ENCODE measurements at regions not wholly inside any gene's neighbourhood (a gene's known extent, or its start where the extent isn't known, plus 50 kb on each side); places are given as distances from the start of the nearest gene placed in this dataset.
"Not testable (repeated sequence)": the region's sequence is repeated elsewhere in the genome, so short reads cannot be mapped to it uniquely, and the experiment has no call there.

DNA sequence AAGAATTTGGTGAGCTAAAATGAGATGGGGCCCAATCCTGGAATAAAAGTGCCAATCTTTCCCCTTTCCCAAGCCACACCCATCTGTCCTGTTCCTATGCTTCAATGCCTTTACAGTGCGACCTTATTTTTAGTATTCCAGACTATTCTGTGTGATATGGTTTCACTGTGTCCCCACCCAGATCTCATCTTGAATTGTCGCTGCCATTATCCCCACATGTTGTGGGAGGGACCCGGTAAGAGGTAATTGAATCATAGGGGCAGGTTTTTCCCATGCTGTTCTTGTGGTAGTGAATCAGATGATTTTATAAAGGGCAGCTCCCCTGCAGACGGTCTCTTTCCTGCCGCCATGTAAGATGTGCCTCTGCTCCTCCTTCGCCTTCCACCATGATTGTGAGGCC, 129.3 kb upstream of the KIF26B start:
- no peak for DNase-seq (ENCODE audit: low read depth)

DNA sequence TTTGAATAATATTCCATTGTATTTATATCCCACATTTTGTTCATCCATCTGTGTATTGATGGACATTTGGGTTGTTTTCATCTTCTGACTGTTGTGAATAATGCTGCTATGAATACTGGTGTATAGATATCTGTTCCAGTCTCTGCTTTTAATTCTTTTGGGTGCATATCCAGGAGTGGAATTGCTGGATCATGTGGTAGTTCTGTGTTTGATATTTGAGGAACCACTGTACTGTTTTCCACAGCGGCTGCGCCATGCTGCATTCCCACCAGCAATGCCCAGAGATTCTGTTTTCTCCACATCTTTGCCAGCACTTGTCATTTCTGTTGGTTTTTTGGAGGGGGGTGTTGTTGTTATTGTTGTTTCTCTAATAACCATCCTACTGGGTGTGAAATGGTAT, 131.6 kb upstream of the KIF26B start:
- DNase-seq (ENCODE audit: low read depth): no peak

DNA sequence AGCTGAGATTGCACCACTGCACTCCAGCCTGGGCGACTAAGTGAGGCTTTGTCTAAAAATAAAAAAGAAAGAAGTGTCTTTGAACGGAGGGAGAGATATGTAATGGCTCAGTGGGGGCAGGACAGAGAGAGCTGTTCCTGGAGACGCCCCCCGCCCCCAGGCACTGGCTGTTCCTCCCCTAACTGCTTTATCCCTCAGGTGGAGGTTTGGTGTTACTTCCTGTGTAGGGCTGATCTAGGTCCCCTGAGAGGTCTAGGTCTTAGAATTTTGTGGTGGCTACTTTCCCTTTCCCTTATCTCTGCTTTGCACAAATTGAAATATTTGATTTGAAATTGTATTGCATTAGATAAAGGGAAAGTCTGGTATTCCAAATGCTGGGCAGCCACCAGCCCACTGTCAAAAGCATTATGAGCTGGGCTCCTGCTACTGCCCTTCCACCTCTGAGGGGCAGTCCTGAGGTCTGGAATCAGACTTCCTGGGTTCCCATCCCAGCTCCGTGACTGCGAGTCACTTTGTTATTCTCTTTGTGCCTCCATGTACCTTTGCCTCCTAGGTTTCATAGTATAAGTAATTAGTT, 134.8 kb upstream of the KIF26B start:
- DNase-seq (ENCODE audit: low read depth): no peak

DNA sequence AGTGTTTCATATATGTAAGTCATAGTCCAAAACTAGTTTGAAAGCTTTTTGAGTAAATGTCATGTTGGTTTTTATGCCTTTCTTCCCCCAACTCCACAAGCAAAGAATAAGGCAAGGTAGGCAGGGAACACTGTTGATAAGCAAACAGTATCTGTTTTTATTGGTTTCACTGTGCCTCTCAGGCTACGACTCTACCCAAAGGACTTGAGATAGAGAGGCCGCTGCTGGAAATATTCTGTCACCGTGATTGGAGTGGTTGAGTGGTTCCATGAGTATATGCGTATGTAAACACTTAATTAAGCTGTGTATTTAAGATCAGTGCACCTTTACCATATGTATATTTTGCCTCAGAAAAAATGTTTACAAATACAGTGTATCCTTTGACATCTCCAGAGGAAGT, 138.1 kb upstream of the KIF26B start:
- no peak for DNase-seq (ENCODE audit: low read depth)

DNA sequence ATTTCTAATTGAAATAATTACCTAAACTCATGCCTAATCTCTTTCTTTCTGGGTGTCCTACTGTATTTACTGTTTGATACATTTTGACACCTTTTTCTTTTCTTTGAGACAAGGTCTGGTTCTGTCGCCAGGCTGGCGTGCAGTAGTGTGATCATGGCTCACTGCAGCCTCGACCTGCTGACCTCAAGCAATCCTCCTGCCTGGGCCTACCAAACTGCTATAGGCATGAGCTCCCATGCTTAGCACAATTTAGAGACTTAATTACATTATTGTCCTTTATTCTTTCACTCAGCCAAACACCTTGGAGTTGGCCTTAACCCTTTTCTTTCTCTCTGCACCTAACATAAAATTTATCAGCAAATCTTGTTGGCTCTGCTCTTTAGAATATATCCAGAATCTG, 139.8 kb upstream of the KIF26B start:
- no peak for DNase-seq (ENCODE audit: low read depth)

DNA sequence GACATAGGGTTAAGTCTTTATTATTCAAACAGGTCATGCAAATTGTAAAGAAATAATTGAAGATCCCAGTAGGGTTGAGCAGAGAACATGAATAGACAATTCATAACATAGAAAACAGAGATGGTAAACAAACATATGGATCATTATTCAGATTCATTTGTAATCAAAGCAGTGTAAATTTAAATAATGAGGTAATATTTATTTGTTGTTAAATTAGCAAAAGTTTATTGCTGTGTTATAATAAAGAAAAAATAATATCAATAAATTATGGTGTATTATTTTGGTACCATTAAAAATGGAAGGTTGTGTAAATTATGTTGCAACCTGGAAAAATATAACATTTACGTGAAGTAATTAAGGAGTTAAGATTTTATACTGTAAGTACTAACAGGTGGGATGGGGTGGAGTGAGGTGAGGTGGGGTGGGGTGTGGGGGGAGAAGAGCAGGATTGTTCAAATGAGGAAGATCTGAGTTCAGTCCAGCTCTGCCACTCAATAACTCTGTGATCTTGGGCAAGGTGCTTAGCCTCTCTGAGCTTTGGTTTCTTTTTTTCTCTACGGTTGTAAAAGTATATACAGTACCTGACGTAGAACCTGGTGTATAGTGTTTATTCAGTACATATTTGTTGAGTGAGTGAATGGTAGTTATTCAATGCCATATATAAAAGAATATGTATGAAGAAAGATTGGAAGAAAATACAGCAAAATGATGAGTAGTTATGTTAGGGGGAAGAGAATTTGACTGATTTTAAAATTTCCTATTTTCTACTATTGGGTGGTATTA, 140.3 kb upstream of the KIF26B start:
- no peak for DNase-seq (ENCODE audit: low read depth)

DNA sequence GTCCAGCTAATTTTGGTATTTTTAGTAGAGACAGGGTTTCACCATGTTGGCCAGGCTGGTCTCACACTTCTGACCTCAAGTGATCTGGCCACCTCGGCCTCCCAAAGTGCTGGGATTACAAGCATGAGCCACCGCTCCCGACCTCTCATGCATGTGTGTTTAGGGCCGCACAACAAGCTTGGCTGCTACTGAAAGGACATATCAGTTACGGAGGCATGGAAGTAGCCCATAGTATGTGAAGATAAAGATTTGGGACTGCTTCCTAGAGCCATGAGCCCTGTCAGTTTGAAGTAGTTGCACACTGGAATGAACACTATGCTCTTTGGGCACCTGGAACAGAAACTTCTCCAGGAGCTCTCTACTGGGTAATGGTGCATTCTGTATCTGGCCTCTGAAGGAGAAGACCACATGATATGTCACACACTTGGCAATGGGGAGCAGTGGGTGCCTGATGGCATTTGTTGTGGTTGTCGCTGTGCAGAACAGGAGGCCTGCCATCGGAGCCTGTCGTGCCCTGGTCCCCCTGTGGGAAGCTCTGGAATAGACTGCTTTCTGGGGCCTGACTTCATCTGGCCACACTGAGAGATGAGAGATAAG, 144.7 kb upstream of the KIF26B start:
- no peak for DNase-seq (ENCODE audit: low read depth)

DNA sequence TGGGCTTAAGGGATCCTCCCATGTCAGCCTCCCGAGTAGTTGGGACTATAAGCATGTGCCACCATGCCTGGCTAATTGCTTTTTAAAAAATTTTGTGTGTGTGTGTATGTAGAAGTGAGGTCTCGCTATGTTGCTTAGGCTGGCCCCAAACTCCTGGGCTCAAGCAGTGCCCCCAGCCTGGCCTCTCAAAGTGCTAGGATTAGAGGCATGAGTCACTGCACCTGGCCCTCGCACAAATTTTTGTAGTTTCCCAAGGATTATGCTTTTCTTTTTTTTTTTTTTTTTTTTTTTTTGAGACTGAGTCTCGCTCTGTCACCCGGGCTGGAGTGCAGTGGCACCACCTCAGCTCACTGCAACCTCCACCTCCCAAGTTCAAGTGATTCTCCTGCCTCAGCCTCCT, 144.4 kb upstream of the HNRNPU start:
- no peak for DNase-seq (ENCODE audit: low read depth)

DNA sequence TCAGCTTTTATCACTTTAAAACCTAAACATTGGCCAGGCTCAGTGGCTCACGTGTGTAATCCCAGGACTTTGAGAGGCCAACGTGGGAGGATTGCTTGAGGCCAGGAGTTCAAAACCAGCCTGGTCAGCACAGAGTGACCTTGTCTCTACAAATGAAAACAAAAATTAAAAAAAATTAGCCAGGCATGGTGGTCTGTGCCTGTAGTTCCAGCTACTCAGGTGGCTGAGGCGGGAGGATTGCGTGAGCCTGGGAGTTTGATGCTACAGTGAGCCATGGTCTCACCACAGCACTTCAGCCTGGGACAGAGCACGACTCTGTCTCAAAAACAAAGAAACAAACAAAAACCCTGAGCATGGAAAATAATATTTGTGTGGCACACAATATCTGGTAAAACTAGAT, 143.5 kb upstream of the HNRNPU start:
- DNase-seq (ENCODE audit: low read depth): no peak

DNA sequence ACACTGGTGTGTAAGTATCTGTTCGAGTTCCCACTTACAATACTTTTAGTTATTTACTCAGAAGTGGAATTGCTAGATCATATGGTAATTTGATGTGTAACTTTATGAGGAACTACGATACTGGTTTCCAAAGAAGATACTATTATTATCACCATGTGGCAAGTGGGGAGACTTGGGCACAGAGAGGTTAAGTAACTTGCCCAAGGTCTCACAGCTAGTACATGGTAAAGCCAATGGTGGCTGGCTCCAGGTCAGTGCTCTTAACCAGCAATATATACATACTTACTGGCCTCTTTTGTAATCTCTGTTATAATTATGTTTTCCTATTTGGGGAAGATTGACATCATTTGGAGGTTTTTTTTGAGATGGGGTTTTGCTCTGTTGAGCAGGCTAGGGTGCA, 138.9 kb upstream of the HNRNPU start:
- no peak for DNase-seq (ENCODE audit: low read depth)

DNA sequence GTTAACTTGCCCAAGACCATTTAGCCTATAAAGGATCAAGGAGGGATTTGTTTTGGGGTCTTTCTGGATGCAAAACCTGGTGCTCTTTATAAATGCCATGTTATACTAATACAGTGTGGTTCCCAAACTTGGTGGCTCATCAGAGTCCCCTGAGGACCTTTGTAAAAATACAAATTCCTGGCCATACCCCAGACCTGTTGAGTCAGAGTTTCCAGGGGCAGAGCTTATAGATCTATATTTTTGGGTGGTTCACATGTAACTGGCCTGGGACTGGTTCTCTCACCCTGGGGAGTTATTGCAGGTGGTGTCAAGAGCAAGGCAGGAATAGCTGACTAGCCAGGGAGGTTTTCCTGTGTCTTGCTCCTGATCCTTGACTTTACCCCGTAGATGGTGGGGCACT, 136.9 kb upstream of the HNRNPU start:
- no peak for DNase-seq (ENCODE audit: low read depth)

DNA sequence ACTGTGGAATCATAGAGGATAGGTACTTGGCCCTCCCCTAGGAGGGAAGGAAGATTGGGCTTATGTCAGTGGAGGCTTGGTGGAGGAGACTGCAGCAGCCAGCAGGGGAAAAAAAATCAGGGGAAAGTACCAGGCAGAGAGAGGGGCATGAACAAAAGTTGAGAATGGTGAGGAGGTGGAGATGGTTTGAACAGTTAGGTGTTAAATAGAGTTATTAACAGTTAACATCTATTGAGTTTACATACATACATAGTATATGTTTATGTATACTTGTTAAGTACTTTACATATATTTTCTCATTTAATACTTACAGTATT, 136.5 kb upstream of the HNRNPU start:
- no peak for DNase-seq (ENCODE audit: low read depth)

DNA sequence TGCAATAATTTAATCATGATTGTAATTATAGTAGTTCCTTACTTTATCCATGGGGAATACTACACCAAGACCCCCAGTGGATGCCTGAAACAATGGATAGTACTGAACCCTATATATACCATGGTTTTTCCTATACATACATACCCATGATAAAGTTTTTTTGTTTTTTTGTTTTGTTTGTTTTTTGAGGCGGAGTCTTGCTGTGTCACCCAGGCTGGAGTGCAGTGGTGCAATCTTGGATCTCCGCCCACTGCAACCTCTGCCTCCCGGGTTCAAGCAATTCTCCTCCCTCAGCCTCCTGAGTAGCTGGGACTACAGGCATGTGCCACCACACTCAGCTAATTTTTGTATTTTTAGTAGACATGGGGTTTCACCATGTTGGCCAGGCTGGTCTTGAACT, 135.3 kb upstream of the HNRNPU start:
- DNase-seq (ENCODE audit: low read depth): not testable (repeated sequence)

DNA sequence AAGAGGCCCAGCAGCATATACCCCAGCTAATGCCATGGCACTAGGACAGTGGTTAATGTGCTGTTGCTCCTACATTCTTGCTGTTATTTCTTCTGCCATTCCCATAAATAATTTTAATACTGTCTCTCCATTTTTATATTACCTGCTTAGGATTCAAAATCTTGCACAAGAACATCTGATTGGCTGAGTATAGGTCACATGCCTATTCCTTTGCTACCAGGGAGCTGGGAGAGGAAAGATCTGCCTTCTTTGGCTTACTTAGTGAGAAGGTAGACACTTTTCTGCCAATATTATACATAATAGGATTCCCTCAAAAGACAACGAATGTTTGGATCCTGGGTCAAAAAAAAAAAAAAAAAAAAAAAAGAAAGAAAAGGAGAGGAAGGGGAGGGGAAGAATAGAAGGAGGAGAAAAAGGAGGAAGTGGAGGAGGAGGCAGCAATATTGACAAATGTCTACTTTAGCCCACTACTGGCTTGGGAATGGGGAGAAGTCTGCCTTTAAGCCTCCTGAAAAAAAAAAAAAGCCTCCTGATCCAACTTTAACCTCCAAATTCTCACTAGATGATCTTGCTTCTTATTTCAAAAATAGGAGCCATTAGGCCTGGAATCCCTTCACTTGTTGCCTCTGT, 134.5 kb upstream of the HNRNPU start:
- DNase-seq (ENCODE audit: low read depth): no peak

DNA sequence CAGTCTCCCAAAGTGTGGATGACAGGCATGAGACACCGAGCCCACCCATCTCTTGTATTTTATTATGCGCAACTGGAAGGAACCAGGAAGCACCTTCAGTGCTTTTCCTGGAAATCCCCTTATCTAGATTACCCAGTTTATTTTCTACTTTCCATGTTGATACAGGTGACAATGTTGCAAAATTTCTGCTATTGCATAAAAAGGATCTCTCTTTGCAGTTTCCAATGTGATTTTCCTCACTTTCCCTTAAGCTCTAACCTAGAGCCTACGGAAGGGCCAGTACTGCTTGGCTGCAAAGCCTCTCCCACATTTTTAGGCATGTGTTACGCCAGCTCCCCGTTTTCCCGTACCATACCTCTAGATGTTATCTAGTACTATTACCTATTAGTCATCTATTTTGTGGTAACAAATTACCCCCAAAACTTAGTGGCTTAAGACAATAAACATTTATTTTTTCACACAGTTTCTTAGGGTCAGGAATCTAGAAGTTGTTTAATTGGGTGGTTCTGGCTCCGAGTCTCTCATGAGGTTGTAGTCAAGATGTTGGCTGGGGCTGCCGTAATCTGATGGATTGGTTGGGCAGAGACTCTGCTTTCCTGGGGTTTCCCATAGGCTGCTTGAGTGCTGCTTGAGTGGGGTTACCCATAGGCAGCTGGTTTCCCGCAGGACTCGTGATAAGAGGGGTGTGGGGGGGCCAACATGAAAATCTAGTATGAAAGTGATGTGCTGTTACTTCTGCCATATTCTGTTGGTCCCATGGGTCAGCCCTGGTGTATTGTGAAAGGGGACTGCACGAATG, 131.5 kb upstream of the HNRNPU start:
- no peak for DNase-seq (ENCODE audit: low read depth)

DNA sequence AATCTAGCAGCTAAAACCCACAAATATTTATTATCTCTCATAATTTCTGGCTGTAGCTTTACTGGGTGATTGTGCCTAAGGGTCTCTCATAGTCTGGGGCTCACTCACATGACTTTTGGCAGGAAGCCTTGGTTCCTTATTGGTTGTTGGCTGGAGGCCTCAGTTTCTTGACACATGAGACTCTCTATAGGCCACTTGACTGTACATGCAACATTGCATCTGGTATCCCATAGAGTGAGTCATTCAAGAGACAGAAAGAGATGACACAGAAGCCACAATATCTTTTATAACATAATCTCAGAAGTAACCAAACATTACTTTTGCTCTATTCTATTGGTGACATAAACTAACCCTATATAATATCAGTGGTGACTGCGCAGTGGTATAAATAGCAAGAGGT, 128.5 kb upstream of the HNRNPU start:
- DNase-seq (ENCODE audit: low read depth): no peak

DNA sequence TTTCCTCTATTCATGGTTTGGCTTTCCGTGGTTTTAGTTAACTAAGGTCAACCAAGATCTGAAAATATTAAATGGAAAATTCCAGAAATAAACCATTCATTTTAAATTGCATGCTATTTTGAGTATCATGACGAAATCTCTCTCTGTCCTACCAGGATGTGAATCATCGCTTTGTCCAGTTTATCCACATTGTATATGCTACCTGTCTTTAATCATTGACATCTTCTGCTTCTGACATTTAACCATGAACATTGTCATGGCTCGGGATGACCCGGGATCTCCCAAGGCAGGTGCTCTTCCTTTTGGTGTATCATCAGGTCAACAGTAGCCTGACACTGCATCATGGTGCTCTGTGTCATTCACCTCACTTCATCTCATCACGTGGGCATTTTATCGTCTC, 125.5 kb upstream of the HNRNPU start:
- no peak for DNase-seq (ENCODE audit: low read depth)

DNA sequence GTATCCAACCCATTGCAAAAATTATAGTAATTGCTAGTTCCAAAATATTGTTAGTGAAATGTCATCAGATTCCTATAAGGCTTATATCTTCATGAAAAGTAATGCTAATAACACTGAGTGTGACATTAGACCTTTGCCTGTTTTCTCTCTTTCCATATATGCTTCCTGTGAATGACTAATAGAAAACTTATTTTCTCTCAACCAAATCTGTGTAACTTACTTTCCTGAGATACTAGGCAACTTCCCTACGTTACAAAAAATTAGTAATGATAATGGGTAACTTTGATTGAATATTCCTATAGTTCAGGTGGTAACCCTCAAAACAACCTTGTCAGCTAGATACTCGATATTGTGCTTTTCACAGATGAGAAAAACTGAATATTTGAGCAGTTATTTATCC, 124.2 kb upstream of the HNRNPU start:
- no peak for DNase-seq (ENCODE audit: low read depth)

DNA sequence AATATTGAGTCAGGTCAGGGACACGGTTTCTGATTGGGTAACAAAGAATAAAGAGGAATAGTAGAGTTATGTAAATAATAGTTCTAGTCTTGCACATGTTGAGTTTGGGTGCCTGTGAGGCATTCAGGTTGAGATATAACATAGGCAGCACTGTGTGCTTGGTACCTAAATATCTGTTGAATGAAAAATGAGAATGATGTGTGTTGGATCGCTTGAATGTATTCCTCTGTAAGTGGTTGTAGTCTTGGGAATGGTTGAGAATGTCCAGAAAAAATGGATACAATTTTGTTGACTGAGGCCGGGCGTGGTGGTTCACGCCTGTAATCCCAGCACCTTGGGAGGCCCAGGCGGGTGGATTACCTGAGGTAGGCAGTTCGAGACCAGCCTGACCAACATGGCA, 116.3 kb upstream of the HNRNPU start:
- DNase-seq (ENCODE audit: low read depth): no peak

DNA sequence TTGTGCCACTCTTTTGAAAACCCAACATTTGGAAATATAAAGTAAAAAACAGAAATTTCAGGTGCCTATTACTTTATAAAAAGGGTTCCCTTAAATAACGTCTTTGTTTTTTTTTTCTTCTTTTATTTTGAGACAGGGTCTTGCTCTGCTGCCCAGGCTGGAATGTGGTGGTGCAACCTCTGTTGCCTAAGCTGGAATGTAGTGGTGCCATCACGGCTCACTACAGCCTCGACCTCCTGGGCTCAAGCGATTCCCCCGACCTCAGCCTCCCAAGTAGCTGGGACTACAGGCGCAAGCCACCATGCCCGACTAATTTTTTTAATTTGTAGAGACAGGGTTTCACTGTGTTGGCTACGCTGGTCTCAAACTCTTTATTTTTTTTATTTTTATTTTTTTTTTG, 110.2 kb upstream of the HNRNPU start:
- DNase-seq (ENCODE audit: low read depth): no peak

DNA sequence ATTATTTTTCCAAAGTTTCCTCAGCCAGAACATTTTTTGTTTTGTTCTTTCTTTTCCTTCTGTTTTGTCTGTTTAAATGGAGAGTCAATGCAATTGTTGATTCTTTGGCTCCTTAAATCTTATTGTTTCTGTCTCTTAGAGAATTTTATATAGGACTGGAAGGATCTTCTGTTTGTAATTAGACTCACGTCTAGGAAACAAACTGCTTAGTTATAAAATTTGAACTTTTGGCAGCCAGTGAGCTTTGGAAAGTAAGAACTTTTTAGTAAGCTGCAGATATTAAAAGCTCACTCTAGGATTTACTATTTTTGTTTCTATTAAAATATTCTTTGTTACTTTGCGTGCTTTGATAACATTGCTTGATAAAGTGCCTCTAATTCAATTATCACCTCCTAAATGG, 109.8 kb upstream of the HNRNPU start:
- no peak for DNase-seq (ENCODE audit: low read depth)

DNA sequence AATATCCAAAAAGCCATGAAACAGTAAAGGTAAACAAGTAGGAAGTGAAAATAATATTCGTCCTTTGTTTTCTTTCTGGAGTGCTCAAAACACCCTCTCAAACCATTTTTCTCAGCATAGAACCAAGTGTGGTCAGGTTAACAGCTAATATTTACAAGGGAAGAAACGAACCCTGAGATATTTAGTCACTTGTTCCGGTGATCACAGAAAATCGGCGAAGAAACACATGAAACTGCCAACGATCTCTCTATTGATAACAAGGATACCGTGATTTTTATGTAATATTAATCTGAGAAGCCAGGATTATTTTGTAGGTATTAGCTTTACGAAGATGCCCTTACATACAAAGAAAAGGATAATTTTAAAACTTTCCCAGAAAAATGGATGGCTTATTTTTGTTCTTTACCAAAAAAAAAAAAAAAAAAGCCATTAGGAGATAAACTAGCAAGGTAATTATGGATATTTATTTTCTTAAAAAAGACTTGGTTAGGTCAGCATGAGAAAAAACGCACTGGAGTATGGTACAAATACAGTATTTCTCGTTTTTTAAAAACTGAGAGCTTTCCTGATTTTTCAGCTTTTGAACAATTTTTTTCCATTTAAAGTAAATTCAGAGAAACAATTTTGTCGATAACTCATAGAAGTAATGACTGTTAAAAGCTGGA, 107.3 kb upstream of the HNRNPU start:
- DNase-seq (ENCODE audit: low read depth): no peak

Data from GM04503 (cell line).